HCT116 (cell line): ENCODE measurements at regions not wholly inside any gene's neighbourhood (a gene's known extent, or its start where the extent isn't known, plus 50 kb on each side); places are given as distances from the start of the nearest gene placed in this dataset.

ENCODE experiments used
- ATAC-seq: fragments of 200-7000 bp; cut with Tn5 transposase; 2 replicates; pipeline ENCODE4 v1.9.1; 2020; ENCODE audit warnings: mild to moderate bottlenecking, moderate library complexity
- BruUV-seq: library from RNA; stranded (reverse); fragments of 400-500 nt; replicated peaks from 2 replicates; lab custom pipeline; 2021; lab: Mats Ljungman, UMichigan
- CTCF ChIA-PET: fragments of 300-600 bp; sonication (Branson Sonifier 250); formaldehyde crosslinking; loops from one replicate; lab custom pipeline; 2021; ENCODE audit warnings: antibody characterized with exemption; lab: Charles Lee
- POLR2A ChIA-PET: fragments of 300-600, 350-600 bp; sonication (Branson Sonifier 250); formaldehyde crosslinking; loops from one replicate; lab custom pipeline; 2021; ENCODE audit warnings: antibody characterized with exemption; lab: Charles Lee
- RAD21 ChIA-PET, 2 experiments: fragments of 300-600 bp; sonication (Branson Sonifier 250); formaldehyde crosslinking; loops; one replicate each; lab custom pipeline; 2023; ENCODE audit warnings: low total read pairs in 2 of 2; ENCODE audit not compliant: uncharacterized antibody in 2 of 2, unreplicated experiment in 2 of 2, low non-redundant PET in 1 of 2; lab: Charles Lee
- DNase-seq: peaks from one replicate; pipeline ENCODE4 v3.0.0-alpha.2; 2010; ENCODE audit warnings: low read depth, low spot score
- H2AFZ ChIP-seq: fragments of 200-600 bp; shearing (Covaris generic), sonication (generic); 2 replicates; pipeline ENCODE4 v1.6.1; 2017; ENCODE audit warnings: low read depth, mixed run types, mixed read lengths, antibody characterized with exemption, low read length; ENCODE audit not compliant: poor library complexity, severe bottlenecking
- H3K27ac ChIP-seq: 2 replicates; pipeline ENCODE4 v1.5.1; 2012; ENCODE audit warnings: low read depth, low read length
- H3K27me3 ChIP-seq: fragments of 200-600 bp; sonication (generic); 2 replicates; pipeline ENCODE4 v1.6.1; 2016; ENCODE audit warnings: mixed run types, low read length, mixed read lengths; ENCODE audit not compliant: insufficient read depth
- H3K36me3 ChIP-seq, 2 experiments: fragments of 200-500 bp in 1 of 2; fragments of 200-600 bp in 1 of 2; sonication (Bioruptor generic) in 1 of 2; sonication (generic) in 1 of 2; 2 replicates each; pipeline versions ENCODE4 v1.5.1 to v1.6.1; 2014 to 2016; ENCODE audit warnings: low read length in 2 of 2, inconsistent platforms in 1 of 2, mixed read lengths in 1 of 2, mixed run types in 1 of 2; ENCODE audit not compliant: insufficient read depth in 2 of 2, control insufficient read depth in 1 of 2
- H3K4me1 ChIP-seq, 2 experiments: fragments of 200-600 bp in 1 of 2; sonication (generic) in 1 of 2; 2 replicates each; pipeline versions ENCODE4 v1.5.1 to v1.6.1; 2012 to 2017; ENCODE audit warnings: low read length in 2 of 2, inconsistent platforms in 1 of 2, mild to moderate bottlenecking in 1 of 2, mixed read lengths in 1 of 2, mixed run types in 1 of 2, moderate library complexity in 1 of 2; ENCODE audit not compliant: insufficient read depth in 2 of 2, control insufficient read depth in 1 of 2
- H3K4me2 ChIP-seq: fragments of 200-600 bp; sonication (generic); 2 replicates; pipeline ENCODE4 v1.6.1; 2017; ENCODE audit warnings: mixed run types, low read length, mixed read lengths
- H3K4me3 ChIP-seq, 2 experiments: fragments of 200-600 bp in 1 of 2; sonication (generic) in 1 of 2; replicated peaks in 1 of 2; 2 replicates each; pipeline ENCODE4 v1.5.1; 2011 to 2016; ENCODE audit warnings: low read length in 2 of 2, control low read depth in 1 of 2, low read depth in 1 of 2, mild to moderate bottlenecking in 1 of 2, mixed read lengths in 1 of 2, mixed run types in 1 of 2
- H3K79me2 ChIP-seq: fragments of 200-600 bp; sonication (generic); 2 replicates; pipeline ENCODE4 v1.6.1; 2017; ENCODE audit warnings: mild to moderate bottlenecking, mixed run types, low read length, moderate library complexity, mixed read lengths; ENCODE audit not compliant: insufficient read depth
- H3K9ac ChIP-seq: fragments of 200-600 bp; sonication (generic); 2 replicates; pipeline ENCODE4 v1.6.1; 2016; ENCODE audit warnings: low read length, mixed read lengths
- H3K9me2 ChIP-seq: fragments of 200-600 bp; sonication (generic), shearing (Covaris generic); 2 replicates; pipeline ENCODE4 v1.6.1; 2017; ENCODE audit warnings: mixed run types, mild to moderate bottlenecking, moderate library complexity; ENCODE audit not compliant: insufficient read depth
- H3K9me3 ChIP-seq, 2 experiments: fragments of 200-500 bp in 1 of 2; fragments of 200-600 bp in 1 of 2; sonication (Bioruptor generic) in 1 of 2; sonication (generic) in 1 of 2; 2 replicates each; pipeline ENCODE4 v1.6.1; 2014 to 2017; ENCODE audit warnings: low read length in 2 of 2, mixed read lengths in 2 of 2, inconsistent platforms in 1 of 2, low read depth in 1 of 2, mild to moderate bottlenecking in 1 of 2, mixed run types in 1 of 2, moderate library complexity in 1 of 2; ENCODE audit not compliant: control insufficient read depth in 1 of 2, insufficient read depth in 1 of 2
- H4K20me1 ChIP-seq: fragments of 200-600 bp; sonication (generic), shearing (Covaris generic); 2 replicates; pipeline ENCODE4 v1.6.1; 2017; ENCODE audit warnings: mixed run types, mild to moderate bottlenecking, moderate library complexity; ENCODE audit not compliant: insufficient read depth
- CEBPB ChIP-seq: IDR thresholded peaks from 2 replicates; pipeline ENCODE4 v1.6.1; 2012; ENCODE audit warnings: low read depth
- EGR1 ChIP-seq: IDR thresholded peaks from 2 replicates; pipeline ENCODE4 v1.6.1; 2012; ENCODE audit warnings: low read depth
- EZH2 ChIP-seq: fragments of 200-600 bp; sonication (generic); IDR thresholded peaks from 2 replicates; pipeline ENCODE4 v1.6.1; 2017; ENCODE audit warnings: antibody characterized with exemption, mixed run types
- FOSL1 ChIP-seq: IDR thresholded peaks from 2 replicates; pipeline ENCODE4 v1.6.1; 2012; ENCODE audit warnings: low read depth
- POLR2AphosphoS5 ChIP-seq: IDR thresholded peaks from 2 replicates; pipeline ENCODE4 v1.6.1; 2011; ENCODE audit warnings: mild to moderate bottlenecking, low read depth, low read length, moderate library complexity
- TCF7L2 ChIP-seq: IDR thresholded peaks from 2 replicates; pipeline ENCODE4 v1.7.0; 2011; ENCODE audit warnings: borderline replicate concordance, inconsistent platforms; ENCODE audit not compliant: insufficient read depth, insufficient read length; ENCODE audit errors: extremely low read depth
- intact Hi-C: fragments of 100-400 bp; cut with micrococcal nuclease; formaldehyde crosslinking; loops from 2 replicates; pipeline ENCODE4 v1.10.0; 2022
- TF ChIP-seq, protein P1 (sequence below): IDR thresholded peaks from 2 replicates; pipeline ENCODE4 v1.6.1; 2012
- TF ChIP-seq, protein P2 (sequence below), 3 experiments: fragments of 200-600 bp in 1 of 3; sonication (generic) in 1 of 3; IDR thresholded peaks in 2 of 3; conservative IDR thresholded peaks in 1 of 3; 2 replicates each; pipeline ENCODE4 v1.5.1; 2012 to 2017; ENCODE audit warnings: low read depth in 2 of 3, low read length in 2 of 3, antibody characterized with exemption in 1 of 3, borderline replicate concordance in 1 of 3, control low read depth in 1 of 3, mild to moderate bottlenecking in 1 of 3, mixed read lengths in 1 of 3, mixed run types in 1 of 3, moderate library complexity in 1 of 3; ENCODE audit not compliant: insufficient read depth in 1 of 3
- TF ChIP-seq, protein P3 (sequence below): IDR thresholded peaks from 2 replicates; pipeline ENCODE4 v1.6.1; 2011; ENCODE audit warnings: mild to moderate bottlenecking, low read length, moderate library complexity; ENCODE audit not compliant: insufficient replicate concordance; ENCODE audit errors: extremely low read depth
- TF ChIP-seq, protein P4 (sequence below): IDR thresholded peaks from 2 replicates; pipeline ENCODE4 v1.6.1; 2012; ENCODE audit warnings: low read depth
- TF ChIP-seq, protein P5 (sequence below): IDR thresholded peaks from 2 replicates; pipeline ENCODE4 v1.6.1; 2012

DNA sequence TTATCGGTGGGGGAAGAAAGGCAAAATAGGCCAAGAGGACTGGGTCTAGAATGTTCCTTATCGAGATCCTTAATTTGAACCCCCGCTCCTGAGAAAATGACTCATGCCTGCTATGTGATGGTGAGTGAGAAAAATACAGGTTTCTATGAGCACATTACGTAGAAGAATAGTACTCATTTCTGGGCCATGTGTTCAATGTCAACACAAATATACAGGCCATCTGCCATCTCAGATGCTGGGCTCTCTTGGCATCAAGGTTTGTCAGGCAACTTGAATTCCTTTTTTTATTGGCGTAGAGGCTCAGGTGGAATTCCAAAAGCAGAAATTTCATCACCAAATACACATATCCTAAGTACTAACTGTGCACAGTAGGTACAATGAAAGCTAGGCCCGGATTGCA lies 81.4 kb upstream of the TRIM2 start:
- no peak overlapping the region for H3K4me3 ChIP-seq
- intact Hi-C loops: no loop called here
- H3K9ac ChIP-seq: no peak overlapping the region
- no peak overlapping the region for H3K4me2 ChIP-seq
- H3K27me3 ChIP-seq: no peaks in the 10 kb centered on the region
- CTCF ChIA-PET: no interaction called here
- no peak for DNase-seq
- no peaks in the 10 kb centered on the region for H3K79me2 ChIP-seq
- H3K9me2 ChIP-seq: no peaks in the 10 kb centered on the region
- H3K9me3 ChIP-seq: no peaks in the 10 kb centered on the region
- H3K4me1 ChIP-seq: peaks cover 0 to 5% of the 10 kb centered on the region in 2 experiments; a peak in 1 of 4 replicates
- TF ChIP-seq CEBPB (no peak), EZH2 (no peak), FOSL1 (no peak), TCF7L2 (no peak), EGR1 (no peak), POLR2AphosphoS5 (no peak)
- TF ChIP-seq, protein P1, sequence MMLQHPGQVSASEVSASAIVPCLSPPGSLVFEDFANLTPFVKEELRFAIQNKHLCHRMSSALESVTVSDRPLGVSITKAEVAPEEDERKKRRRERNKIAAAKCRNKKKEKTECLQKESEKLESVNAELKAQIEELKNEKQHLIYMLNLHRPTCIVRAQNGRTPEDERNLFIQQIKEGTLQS: no peak
- TF ChIP-seq, protein P2, sequence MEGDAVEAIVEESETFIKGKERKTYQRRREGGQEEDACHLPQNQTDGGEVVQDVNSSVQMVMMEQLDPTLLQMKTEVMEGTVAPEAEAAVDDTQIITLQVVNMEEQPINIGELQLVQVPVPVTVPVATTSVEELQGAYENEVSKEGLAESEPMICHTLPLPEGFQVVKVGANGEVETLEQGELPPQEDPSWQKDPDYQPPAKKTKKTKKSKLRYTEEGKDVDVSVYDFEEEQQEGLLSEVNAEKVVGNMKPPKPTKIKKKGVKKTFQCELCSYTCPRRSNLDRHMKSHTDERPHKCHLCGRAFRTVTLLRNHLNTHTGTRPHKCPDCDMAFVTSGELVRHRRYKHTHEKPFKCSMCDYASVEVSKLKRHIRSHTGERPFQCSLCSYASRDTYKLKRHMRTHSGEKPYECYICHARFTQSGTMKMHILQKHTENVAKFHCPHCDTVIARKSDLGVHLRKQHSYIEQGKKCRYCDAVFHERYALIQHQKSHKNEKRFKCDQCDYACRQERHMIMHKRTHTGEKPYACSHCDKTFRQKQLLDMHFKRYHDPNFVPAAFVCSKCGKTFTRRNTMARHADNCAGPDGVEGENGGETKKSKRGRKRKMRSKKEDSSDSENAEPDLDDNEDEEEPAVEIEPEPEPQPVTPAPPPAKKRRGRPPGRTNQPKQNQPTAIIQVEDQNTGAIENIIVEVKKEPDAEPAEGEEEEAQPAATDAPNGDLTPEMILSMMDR (IDR thresholded peaks at IDR 0.05 in 2 of 3, conservative IDR thresholded peaks at IDR 0.05 in 1 of 3; ENCODE audit: borderline replicate concordance in 1 of 3, insufficient read depth in 1 of 3, low read depth in 2 of 3, low read length in 2 of 3): no peak
- TF ChIP-seq, protein P3, sequence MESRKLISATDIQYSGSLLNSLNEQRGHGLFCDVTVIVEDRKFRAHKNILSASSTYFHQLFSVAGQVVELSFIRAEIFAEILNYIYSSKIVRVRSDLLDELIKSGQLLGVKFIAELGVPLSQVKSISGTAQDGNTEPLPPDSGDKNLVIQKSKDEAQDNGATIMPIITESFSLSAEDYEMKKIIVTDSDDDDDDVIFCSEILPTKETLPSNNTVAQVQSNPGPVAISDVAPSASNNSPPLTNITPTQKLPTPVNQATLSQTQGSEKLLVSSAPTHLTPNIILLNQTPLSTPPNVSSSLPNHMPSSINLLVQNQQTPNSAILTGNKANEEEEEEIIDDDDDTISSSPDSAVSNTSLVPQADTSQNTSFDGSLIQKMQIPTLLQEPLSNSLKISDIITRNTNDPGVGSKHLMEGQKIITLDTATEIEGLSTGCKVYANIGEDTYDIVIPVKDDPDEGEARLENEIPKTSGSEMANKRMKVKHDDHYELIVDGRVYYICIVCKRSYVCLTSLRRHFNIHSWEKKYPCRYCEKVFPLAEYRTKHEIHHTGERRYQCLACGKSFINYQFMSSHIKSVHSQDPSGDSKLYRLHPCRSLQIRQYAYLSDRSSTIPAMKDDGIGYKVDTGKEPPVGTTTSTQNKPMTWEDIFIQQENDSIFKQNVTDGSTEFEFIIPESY: no peak
- TF ChIP-seq, protein P4, sequence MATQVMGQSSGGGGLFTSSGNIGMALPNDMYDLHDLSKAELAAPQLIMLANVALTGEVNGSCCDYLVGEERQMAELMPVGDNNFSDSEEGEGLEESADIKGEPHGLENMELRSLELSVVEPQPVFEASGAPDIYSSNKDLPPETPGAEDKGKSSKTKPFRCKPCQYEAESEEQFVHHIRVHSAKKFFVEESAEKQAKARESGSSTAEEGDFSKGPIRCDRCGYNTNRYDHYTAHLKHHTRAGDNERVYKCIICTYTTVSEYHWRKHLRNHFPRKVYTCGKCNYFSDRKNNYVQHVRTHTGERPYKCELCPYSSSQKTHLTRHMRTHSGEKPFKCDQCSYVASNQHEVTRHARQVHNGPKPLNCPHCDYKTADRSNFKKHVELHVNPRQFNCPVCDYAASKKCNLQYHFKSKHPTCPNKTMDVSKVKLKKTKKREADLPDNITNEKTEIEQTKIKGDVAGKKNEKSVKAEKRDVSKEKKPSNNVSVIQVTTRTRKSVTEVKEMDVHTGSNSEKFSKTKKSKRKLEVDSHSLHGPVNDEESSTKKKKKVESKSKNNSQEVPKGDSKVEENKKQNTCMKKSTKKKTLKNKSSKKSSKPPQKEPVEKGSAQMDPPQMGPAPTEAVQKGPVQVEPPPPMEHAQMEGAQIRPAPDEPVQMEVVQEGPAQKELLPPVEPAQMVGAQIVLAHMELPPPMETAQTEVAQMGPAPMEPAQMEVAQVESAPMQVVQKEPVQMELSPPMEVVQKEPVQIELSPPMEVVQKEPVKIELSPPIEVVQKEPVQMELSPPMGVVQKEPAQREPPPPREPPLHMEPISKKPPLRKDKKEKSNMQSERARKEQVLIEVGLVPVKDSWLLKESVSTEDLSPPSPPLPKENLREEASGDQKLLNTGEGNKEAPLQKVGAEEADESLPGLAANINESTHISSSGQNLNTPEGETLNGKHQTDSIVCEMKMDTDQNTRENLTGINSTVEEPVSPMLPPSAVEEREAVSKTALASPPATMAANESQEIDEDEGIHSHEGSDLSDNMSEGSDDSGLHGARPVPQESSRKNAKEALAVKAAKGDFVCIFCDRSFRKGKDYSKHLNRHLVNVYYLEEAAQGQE: no peak
- TF ChIP-seq, protein P5, sequence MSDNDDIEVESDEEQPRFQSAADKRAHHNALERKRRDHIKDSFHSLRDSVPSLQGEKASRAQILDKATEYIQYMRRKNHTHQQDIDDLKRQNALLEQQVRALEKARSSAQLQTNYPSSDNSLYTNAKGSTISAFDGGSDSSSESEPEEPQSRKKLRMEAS: no peak
- POLR2A ChIA-PET: no interaction called here
- no peak overlapping the region for H3K27ac ChIP-seq
- no peak for ATAC-seq
- H2AFZ ChIP-seq: no peak overlapping the region
- RAD21 ChIA-PET: no interaction called here
- no TSS peak for BruUV-seq
- H4K20me1 ChIP-seq: no peaks in the 10 kb centered on the region
- H3K36me3 ChIP-seq: no peaks in the 10 kb centered on the region
